ENCODE measurements at regions not wholly inside any gene's neighbourhood (a gene's known extent, or its start where the extent isn't known, plus 50 kb on each side); places are given as distances from the start of the nearest gene placed in this dataset.
A peak's percentile ranks its signal among the peaks of the same experiment; 100 is the strongest.

DNA sequence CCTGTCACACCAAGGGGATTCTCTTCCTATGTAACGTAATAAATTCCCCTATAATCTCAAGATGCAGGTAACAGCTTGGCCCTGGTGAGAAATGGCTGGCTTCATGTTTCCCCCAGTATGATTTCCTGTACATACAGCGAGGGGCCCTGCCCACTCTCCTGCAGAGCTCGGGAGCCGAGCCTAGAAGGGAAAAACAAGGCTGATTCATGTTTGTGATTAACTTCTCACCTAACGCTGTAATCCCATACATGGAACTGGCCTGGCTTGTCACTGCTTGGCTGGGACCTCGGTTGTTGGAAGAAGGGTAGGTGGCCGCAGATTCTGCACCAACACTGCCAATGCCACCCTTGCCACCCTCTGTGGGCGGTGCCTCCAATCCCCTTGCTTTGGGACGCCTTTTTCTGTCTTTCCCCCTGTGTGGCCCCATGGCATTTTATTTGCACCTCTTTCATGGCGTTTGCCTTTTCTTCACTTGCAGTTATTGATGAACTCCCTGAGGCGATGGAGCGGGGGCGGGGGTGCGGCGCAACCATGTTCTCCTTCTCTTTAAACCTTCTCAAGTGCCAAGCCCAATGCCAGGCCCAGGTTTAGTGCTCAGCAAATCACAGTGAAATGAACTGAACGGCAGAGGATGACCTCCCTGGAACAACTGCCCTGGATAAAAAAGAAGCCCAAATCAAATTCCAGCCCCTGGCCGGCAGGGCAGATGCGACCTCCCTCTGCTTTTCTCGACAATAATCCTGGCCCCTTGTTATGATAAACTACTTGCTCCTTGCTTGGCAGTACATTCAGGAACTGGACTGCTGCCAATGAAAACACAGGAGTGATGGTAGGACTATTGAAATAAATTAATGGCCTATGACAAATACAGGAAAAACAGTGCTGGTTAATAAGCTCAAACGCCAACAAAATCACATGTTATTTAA lies 108.1 kb downstream of the TMEM174 start:
- Histone ChIP-seq H3K27me3 (ENCODE audit: insufficient read depth) (no peaks in the 10 kb centered on the region), H2AFZ (peak overlapping the region; percentile 84), H3K4me2 (peak overlapping the region; percentile 67), H3K27ac (ENCODE audit: low read depth) (no peak overlapping the region), H3K9me2 (ENCODE audit: insufficient read depth) (peaks cover under 1% of the 10 kb centered on the region; the same call in 1 of the 2 replicates), H4K20me1 (replicated peaks; ENCODE audit: insufficient read depth) (no peaks in the 10 kb centered on the region), H3K4me3 (no peak overlapping the region), H3K36me3 (ENCODE audit: insufficient read depth) (no peaks in the 10 kb centered on the region), H3K79me2 (replicated peaks; ENCODE audit: insufficient read depth) (no peaks in the 10 kb centered on the region), H3F3A (replicated peaks; ENCODE audit: low read depth) (no peaks in the 10 kb centered on the region), H3K4me1 (ENCODE audit: insufficient read depth) (peaks cover 24% of the 10 kb centered on the region)
- Mint-ChIP-seq H3K36me3 (ENCODE audit: low read depth) (no peaks in the 10 kb centered on the region), H3K9me3 (no peaks in the 10 kb centered on the region), H3K27ac (no peak overlapping the region), H3K4me3 (no peak overlapping the region), H3K27me3 (ENCODE audit: insufficient read depth, low read depth, poor library complexity) (peaks cover 7% of the 10 kb centered on the region), H3K4me1 (peaks cover 34% of the 10 kb centered on the region)
- DNase-seq (ENCODE audit: low spot score) (no peak), ATAC-seq (peak; percentile 51; the same call in 2 of the 3 replicates)
- TF ChIP-seq EZH2phosphoT487 (IDR thresholded peaks at IDR 0.05; ENCODE audit: unreplicated experiment) (no peak), ZNF114 (CRISPR knock-in tag; IDR thresholded peaks at IDR 0.05) (no peak), POLR2AphosphoS5 (IDR thresholded peaks at IDR 0.05; ENCODE audit: low read depth) (no peak), ETS1 (IDR thresholded peaks at IDR 0.05) (no peak), JUNB (IDR thresholded peaks at IDR 0.05; ENCODE audit: unreplicated experiment) (no peak), CREB1 (CRISPR knock-in tag; IDR thresholded peaks at IDR 0.05; ENCODE audit: low read depth) (no peak), EZH2 (IDR thresholded peaks at IDR 0.05; ENCODE audit: low read depth, unreplicated experiment) (no peak), ZNF462 (CRISPR knock-in tag; IDR thresholded peaks at IDR 0.05) (no peak), STAT1 (IDR thresholded peaks at IDR 0.05; ENCODE audit: unreplicated experiment) (no peak), ZNF331 (CRISPR knock-in tag; IDR thresholded peaks at IDR 0.05; ENCODE audit: low read depth) (no peak), CTCF (conservative IDR thresholded peaks at IDR 0.05; ENCODE audit: low read depth in 2 of 2) (no peak), NANOG (IDR thresholded peaks at IDR 0.05; ENCODE audit: borderline replicate concordance) (no peak)
- TF ChIP-seq, protein P1, sequence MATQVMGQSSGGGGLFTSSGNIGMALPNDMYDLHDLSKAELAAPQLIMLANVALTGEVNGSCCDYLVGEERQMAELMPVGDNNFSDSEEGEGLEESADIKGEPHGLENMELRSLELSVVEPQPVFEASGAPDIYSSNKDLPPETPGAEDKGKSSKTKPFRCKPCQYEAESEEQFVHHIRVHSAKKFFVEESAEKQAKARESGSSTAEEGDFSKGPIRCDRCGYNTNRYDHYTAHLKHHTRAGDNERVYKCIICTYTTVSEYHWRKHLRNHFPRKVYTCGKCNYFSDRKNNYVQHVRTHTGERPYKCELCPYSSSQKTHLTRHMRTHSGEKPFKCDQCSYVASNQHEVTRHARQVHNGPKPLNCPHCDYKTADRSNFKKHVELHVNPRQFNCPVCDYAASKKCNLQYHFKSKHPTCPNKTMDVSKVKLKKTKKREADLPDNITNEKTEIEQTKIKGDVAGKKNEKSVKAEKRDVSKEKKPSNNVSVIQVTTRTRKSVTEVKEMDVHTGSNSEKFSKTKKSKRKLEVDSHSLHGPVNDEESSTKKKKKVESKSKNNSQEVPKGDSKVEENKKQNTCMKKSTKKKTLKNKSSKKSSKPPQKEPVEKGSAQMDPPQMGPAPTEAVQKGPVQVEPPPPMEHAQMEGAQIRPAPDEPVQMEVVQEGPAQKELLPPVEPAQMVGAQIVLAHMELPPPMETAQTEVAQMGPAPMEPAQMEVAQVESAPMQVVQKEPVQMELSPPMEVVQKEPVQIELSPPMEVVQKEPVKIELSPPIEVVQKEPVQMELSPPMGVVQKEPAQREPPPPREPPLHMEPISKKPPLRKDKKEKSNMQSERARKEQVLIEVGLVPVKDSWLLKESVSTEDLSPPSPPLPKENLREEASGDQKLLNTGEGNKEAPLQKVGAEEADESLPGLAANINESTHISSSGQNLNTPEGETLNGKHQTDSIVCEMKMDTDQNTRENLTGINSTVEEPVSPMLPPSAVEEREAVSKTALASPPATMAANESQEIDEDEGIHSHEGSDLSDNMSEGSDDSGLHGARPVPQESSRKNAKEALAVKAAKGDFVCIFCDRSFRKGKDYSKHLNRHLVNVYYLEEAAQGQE (IDR thresholded peaks at IDR 0.05; ENCODE audit: unreplicated experiment) = no peak
